RCC 7860 (cell line): ENCODE measurements at regions not wholly inside any gene's neighbourhood (a gene's known extent, or its start where the extent isn't known, plus 50 kb on each side); places are given as distances from the start of the nearest gene placed in this dataset.
"Not testable (repeated sequence)": the region's sequence is repeated elsewhere in the genome, so short reads cannot be mapped to it uniquely, and the experiment has no call there.

Experiments
- DNase-seq: peaks from one replicate; pipeline ENCODE4 v3.0.0-alpha.2; 2015; ENCODE audit warnings: low spot score
- FAIRE-seq: peaks from 2 replicates; lab custom pipeline; 2012; peaks lifted over from hg19 to GRCh38; lab: Jason Lieb, UNC

- no peak for DNase-seq
- FAIRE-seq = no peak
Measured at GRCh38 chr21:35396655-35397054, 347.6 kb upstream of the RUNX1 start.

GRCh38 chr21:35395728-35396127 is 346.6 kb upstream of the RUNX1 start:
- DNase-seq = peak; percentile 62
- FAIRE-seq = peak; percentile 93

- DNase-seq = peak; percentile 19
- FAIRE-seq = no peak
Measured at GRCh38 chr21:35394634-35395369, 345.7 kb upstream of the RUNX1 start.

- no peak for DNase-seq
- no peak for FAIRE-seq
Measured at GRCh38 chr21:35394049-35394448, 344.9 kb upstream of the RUNX1 start.

- FAIRE-seq (peak; percentile 94), DNase-seq (peak; percentile 80)
Measured at GRCh38 chr21:35390013-35390776, 341.1 kb upstream of the RUNX1 start.

- DNase-seq (no peak), FAIRE-seq (no peak)
Measured at GRCh38 chr21:35386491-35387079, 337.5 kb upstream of the RUNX1 start.

- DNase-seq (no peak), FAIRE-seq (no peak)
Measured at GRCh38 chr21:35384375-35384774, 335.3 kb upstream of the RUNX1 start.

- no peak for FAIRE-seq
- DNase-seq = no peak
Measured at GRCh38 chr21:35382696-35383095, 333.6 kb upstream of the RUNX1 start.

GRCh38 chr21:35381743-35382310 is 332.7 kb upstream of the RUNX1 start:
- no peak for DNase-seq
- no peak for FAIRE-seq

GRCh38 chr21:35380304-35380703 is 331.2 kb upstream of the RUNX1 start:
- DNase-seq, FAIRE-seq: not testable (repeated sequence)

GRCh38 chr21:35378881-35379280 is 329.8 kb upstream of the RUNX1 start:
- DNase-seq = no peak
- FAIRE-seq = no peak

- no peak for DNase-seq
- no peak for FAIRE-seq
Measured at GRCh38 chr21:35377505-35378090, 328.5 kb upstream of the RUNX1 start.

- DNase-seq = no peak
- no peak for FAIRE-seq
Measured at GRCh38 chr21:35376406-35377135, 327.5 kb upstream of the RUNX1 start.

GRCh38 chr21:35375115-35375514 is 326.0 kb upstream of the RUNX1 start:
- no peak for FAIRE-seq
- DNase-seq = peak; percentile 74

GRCh38 chr21:35373998-35374397 is 324.9 kb upstream of the RUNX1 start:
- DNase-seq (no peak), FAIRE-seq (peak; percentile 44)

- FAIRE-seq = no peak
Measured at GRCh38 chr21:35372201-35372600, 323.1 kb upstream of the RUNX1 start.

GRCh38 chr21:35370671-35371070 is 321.6 kb upstream of the RUNX1 start:
- DNase-seq = no peak
- FAIRE-seq = no peak

More at GRCh38 chr21:35372201-35372600, 323.1 kb upstream of the RUNX1 start:
- no peak for DNase-seq

GRCh38 chr21:35370071-35370470 is 321.0 kb upstream of the RUNX1 start:
- FAIRE-seq (no peak), DNase-seq (no peak)

GRCh38 chr21:35368326-35368725 is 319.2 kb upstream of the RUNX1 start:
- FAIRE-seq (no peak), DNase-seq (no peak)

GRCh38 chr21:35367553-35367952 is 318.5 kb upstream of the RUNX1 start:
- no peak for DNase-seq
- FAIRE-seq = no peak
